HG02885 (cell line): ENCODE measurements at regions not wholly inside any gene's neighbourhood (a gene's known extent, or its start where the extent isn't known, plus 50 kb on each side); places are given as distances from the start of the nearest gene placed in this dataset.

Experiments
- ATAC-seq: cut with Tn5 transposase; IDR thresholded peaks from one replicate; pipeline ENCODE4 v1.9.1; 2021; ENCODE audit warnings: mild to moderate bottlenecking; ENCODE audit not compliant: unreplicated experiment, poor library complexity

- no peak for ATAC-seq
These were observed 283.9 kb upstream of the ACVR2A start for GRCh38 chr2:147560810-147561535.

- ATAC-seq = no peak
These were observed 285.6 kb upstream of the ACVR2A start for GRCh38 chr2:147559070-147559725.

DNA sequence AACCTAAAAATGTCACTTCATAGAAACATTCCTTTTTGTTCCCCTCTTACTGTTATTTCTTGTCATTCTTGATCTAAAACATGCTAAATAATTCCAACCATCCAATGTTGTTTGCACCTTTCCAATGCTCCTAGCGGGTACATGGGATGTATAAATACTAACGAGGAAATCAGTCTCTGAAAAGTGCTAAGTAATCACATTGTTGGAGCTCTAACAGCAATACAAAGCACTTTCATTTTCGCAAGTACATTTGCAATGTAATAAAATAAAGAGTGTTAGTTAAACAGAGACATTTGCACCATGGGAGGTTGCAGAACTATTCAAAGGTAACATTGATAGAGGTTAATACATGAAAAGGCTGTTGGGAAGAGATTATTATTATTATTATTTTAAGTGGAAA is 286.2 kb upstream of the ACVR2A start:
- no peak for ATAC-seq

- no peak for ATAC-seq
These were observed 290.2 kb upstream of the ACVR2A start for GRCh38 chr2:147554521-147555107.

DNA sequence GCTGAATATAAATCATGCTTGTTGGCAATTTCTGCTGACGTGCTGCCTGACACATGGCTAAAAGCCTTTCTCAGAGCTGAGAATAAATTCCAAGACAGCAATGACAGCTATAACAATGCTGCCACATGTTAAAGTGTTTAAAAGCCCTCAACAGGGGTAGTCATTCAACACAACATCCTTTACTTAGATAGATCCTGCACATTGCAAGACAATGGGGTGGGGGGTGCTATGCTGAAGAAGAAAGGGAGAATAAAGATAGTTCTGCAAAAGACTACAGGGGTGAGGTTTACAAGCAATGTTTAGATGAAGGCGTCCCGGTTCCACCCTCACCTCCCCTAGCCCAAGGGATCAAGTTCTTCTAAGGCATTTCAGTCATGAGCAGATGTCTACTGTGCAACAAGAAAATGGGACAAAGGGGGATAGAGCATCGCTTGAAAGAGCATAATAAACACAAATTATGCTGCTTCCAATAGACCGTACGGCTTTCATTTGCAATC is 291.0 kb upstream of the ACVR2A start:
- no peak for ATAC-seq

DNA sequence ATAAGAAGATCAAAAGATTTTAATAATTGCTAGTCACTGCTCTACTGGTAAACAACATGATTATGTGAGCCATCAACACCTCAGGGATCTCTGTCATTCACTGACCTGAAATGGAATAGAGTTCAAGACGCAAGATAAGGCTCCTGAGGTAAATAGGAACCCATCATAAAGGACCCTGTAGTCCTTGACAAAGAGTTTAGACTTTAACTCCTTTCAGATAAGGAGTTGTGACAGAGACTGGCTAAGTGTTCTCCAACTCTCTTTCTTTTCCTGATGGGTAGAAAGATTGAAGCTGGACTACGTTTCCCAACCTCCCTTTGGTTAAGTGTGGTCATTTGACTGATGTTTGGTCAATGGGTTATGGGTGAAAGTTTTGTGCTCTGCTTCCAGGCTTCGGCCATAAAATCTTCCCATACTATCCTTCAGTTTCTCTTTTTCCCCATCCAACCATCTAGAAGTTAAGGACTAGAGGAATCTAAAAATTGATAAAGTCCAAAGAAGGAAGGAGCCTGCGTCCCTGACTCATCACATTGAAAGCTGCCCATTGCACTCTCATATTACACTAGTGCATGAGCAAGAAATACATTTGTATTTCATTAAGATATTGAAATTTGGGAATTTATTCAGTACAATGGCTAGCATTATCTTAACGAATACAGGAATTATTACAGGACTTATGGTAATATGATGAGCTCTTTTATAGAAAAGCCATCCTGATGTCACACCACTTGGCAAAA is 293.7 kb upstream of the ACVR2A start:
- ATAC-seq = no peak

- no peak for ATAC-seq
These were observed 295.8 kb upstream of the ACVR2A start for GRCh38 chr2:147549054-147549453.

GRCh38 chr2:147548451-147548850 is 296.4 kb upstream of the ACVR2A start:
- no peak for ATAC-seq

- no peak for ATAC-seq
These were observed 297.4 kb upstream of the ACVR2A start for GRCh38 chr2:147547440-147547839.

DNA sequence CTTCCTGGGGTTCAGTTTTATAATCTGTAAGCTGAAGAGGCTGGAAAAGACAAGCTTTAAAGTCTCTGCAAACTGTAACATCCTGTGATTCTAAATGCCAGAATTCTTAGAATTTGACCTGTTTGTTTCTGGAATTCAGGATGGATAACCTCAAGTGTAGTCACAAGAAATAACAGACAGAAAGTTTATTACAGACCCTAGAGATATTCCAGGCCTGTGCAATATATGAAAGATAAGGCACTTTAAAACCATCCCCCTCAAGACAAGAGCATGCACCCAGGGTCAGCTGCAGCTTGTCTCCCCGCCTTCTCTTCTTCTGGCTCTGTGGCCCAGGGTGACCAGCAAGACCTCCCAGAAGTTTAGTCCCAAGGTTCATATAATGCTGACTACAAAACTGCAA is 298.7 kb upstream of the ACVR2A start:
- no peak for ATAC-seq

- no peak for ATAC-seq
These were observed 301.8 kb upstream of the ACVR2A start for GRCh38 chr2:147543056-147543455.

DNA sequence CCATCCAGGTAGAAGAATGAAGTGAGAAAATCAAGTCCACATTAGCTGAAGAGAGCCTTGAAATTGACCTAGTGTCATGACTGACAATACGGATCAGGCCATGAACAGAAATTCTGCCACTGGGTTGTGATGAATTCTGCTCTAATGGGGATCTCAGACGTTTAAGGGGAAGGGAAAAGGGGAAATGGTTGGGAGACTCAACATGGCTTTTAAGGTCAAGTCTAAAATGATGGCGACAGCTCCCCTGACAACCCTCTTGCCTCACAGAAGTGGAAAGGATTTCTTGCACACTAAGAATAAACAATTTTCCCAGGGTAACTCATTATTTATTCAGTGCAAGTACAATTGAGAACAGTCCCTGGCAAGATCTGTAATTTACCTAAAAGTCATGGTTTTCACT is 302.5 kb upstream of the ACVR2A start:
- no peak for ATAC-seq

GRCh38 chr2:147541314-147541713 is 303.5 kb upstream of the ACVR2A start:
- ATAC-seq = no peak

GRCh38 chr2:147538821-147539220 is 306.0 kb upstream of the ACVR2A start:
- ATAC-seq = no peak

DNA sequence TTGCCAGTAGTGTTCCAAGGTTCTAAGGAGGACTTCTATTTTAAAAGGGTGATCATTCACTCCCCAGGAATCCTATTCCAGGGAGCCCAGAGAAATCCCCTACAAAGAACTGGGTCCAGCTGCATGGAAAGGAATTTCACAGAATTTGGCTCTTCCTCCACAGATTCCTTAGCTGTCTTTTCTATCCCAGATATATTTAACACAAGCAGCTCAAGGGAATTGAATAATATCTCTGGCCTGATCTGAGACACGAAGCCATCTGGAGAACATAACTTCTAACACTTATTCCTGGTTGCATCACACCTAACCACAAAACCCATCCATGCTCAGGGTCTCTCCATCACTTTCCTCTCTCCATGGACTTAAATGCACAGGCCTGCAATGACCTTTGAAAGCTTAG is 306.7 kb upstream of the ACVR2A start:
- no peak for ATAC-seq

DNA sequence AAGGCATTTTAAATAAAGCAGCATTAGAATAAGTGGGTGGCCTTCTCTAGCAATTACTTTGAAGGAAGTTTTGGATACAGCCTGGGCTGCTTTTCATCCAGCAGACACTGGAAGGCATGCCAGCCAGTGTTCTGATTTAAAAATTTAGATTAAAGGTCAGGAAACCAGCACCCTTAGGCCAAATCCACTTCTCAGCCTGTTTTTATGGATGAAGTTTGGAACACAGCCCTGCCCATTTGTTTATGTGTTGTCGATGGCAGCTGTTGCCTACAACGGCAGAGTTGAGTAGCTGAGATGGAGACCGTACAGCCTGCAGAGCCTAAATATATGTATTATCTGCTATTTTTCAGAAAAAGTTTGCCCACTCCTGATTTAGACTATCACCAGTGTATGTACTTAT is 313.6 kb upstream of the ACVR2A start:
- no peak for ATAC-seq

- ATAC-seq = no peak
These were observed 314.8 kb upstream of the ACVR2A start for GRCh38 chr2:147530033-147530432.

GRCh38 chr2:147525819-147526489 is 318.9 kb upstream of the ACVR2A start:
- ATAC-seq = no peak

DNA sequence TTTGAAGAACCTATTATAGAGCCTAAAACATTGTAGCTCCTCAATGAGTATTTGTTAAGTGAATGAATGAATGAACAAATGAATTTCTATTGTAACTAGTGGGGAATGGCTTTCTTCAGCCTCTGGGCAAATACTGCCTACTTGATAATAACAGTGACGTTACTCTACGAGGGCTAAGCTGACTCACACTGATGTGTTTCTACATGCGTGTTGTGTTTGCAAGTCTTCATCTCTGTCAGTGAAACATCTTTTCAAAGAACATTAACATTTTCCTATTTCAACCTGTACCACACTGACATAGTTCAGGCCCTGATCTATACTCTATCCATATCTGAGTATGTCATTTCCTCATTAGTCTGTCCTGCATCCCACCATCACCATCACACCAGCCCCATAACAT is 319.9 kb upstream of the ACVR2A start:
- no peak for ATAC-seq

DNA sequence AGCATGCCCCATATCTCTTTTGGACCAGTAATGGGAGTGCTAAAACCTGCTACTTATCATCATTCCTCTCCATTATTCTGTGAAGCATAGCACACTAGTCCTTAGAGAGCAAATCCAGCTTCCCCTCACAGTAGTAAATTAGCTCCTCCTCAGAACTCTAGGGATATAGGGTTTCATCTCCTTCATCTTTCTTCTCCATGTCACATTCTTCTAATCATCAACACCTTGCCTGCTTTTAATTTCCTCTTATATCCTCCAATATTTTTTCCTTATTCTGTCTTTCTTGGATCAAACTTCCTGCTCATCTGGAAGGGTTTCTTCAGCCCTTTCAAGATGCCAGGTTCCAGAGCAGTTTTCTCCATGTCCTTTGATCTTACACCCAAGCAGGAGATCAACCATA is 321.4 kb upstream of the ACVR2A start:
- no peak for ATAC-seq
